Endothelial cell of umbilical vein (primary cell): ENCODE measurements at regions not wholly inside any gene's neighbourhood (a gene's known extent, or its start where the extent isn't known, plus 50 kb on each side); places are given as distances from the start of the nearest gene placed in this dataset.

Experiments
- BruUV-seq: library from RNA; stranded (reverse); fragments of 400-500 nt; replicated peaks from 2 replicates; lab custom pipeline; 2021; lab: Mats Ljungman, UMichigan
- CTCF ChIA-PET: fragments of 300-600, 350-600 bp; sonication (Branson Sonifier 250); formaldehyde crosslinking; loops from one replicate; lab custom pipeline; 2021; ENCODE audit warnings: antibody characterized with exemption, inconsistent platforms; lab: Charles Lee
- POLR2A ChIA-PET: fragments of 300-600, 350-600 bp; sonication (Branson Sonifier 250); formaldehyde crosslinking; loops from one replicate; lab custom pipeline; 2021; ENCODE audit warnings: antibody characterized with exemption, inconsistent platforms; lab: Charles Lee
- DNase-seq: peaks from one replicate; pipeline ENCODE4 v3.0.0-alpha.2; 2011; ENCODE audit warnings: low read depth, low spot score
- FAIRE-seq: peaks from 2 replicates; lab custom pipeline; 2011; peaks lifted over from hg19 to GRCh38; lab: Jason Lieb, UNC
- H2AFZ ChIP-seq: 2 replicates; pipeline ENCODE4 v1.6.0; 2012; ENCODE audit warnings: low read depth, low read length, control low read depth, inconsistent platforms
- H3K27ac ChIP-seq: 2 replicates; pipeline ENCODE4 v1.5.1; 2011; ENCODE audit warnings: low read depth, mild to moderate bottlenecking, control low read depth, low read length, moderate library complexity; ENCODE audit not compliant: insufficient read depth
- H3K27me3 ChIP-seq, 2 experiments: 2 replicates each; pipeline versions ENCODE4 v1.6.0 to v1.6.1; 2011; ENCODE audit warnings: low read length in 2 of 2, mixed read lengths in 1 of 2; ENCODE audit not compliant: control insufficient read depth in 2 of 2, insufficient read depth in 2 of 2
- H3K36me3 ChIP-seq, 2 experiments: 2 replicates in 1 of 2; 3 replicates in 1 of 2; pipeline ENCODE4 v1.5.1; 2011; ENCODE audit warnings: low read length in 2 of 2, mild to moderate bottlenecking in 1 of 2, moderate library complexity in 1 of 2; ENCODE audit not compliant: control insufficient read depth in 2 of 2, insufficient read depth in 2 of 2; ENCODE audit errors: extremely low read depth in 1 of 2
- H3K4me1 ChIP-seq: 3 replicates; pipeline ENCODE4 v1.5.1; 2011; ENCODE audit warnings: mild to moderate bottlenecking, low read length; ENCODE audit not compliant: control insufficient read depth, insufficient read depth; ENCODE audit errors: extremely low read depth
- H3K4me2 ChIP-seq: 2 replicates; pipeline ENCODE4 v1.6.1; 2011; ENCODE audit warnings: low read length, control low read depth, mixed read lengths; ENCODE audit not compliant: insufficient read depth
- H3K4me3 ChIP-seq, 3 experiments: fragments of 200-600 bp in 1 of 3; sonication (generic), shearing (Covaris generic) in 1 of 3; replicated peaks in 1 of 3; 2 replicates each; pipeline ENCODE4 v1.5.1; 2011 to 2016; ENCODE audit warnings: control low read depth in 3 of 3, low read length in 3 of 3, mild to moderate bottlenecking in 2 of 3, inconsistent platforms in 1 of 3, low read depth in 1 of 3, moderate library complexity in 1 of 3; ENCODE audit not compliant: insufficient read depth in 1 of 3
- H3K79me2 ChIP-seq: 2 replicates; pipeline ENCODE4 v1.6.0; 2012; ENCODE audit warnings: low read length, inconsistent platforms; ENCODE audit not compliant: control insufficient read depth, insufficient read depth
- H3K9ac ChIP-seq: replicated peaks from 2 replicates; pipeline ENCODE3; 2011; ENCODE audit warnings: low read length, control low read depth; ENCODE audit not compliant: insufficient read depth; ENCODE audit errors: extremely low read depth
- H3K9me1 ChIP-seq: replicated peaks from 3 replicates; pipeline ENCODE4 v1.6.0; 2011; ENCODE audit warnings: mild to moderate bottlenecking, low read length; ENCODE audit not compliant: control insufficient read depth, insufficient read depth; ENCODE audit errors: extremely low read depth
- H3K9me3 ChIP-seq: replicated peaks from 2 replicates; pipeline ENCODE4 v1.5.1; 2012; ENCODE audit warnings: low read length, inconsistent platforms; ENCODE audit not compliant: control insufficient read depth, insufficient read depth
- H4K20me1 ChIP-seq: replicated peaks from 2 replicates; pipeline ENCODE3; 2011; ENCODE audit warnings: mild to moderate bottlenecking, low read length; ENCODE audit not compliant: control insufficient read depth, insufficient read depth; ENCODE audit errors: extremely low read depth
- CTCF ChIP-seq, 2 donors: IDR thresholded peaks; 1 replicate in 1 of 2; 2 replicates in 1 of 2; pipeline ENCODE4 v1.5.1; 2011; ENCODE audit warnings: low read length in 2 of 2, mild to moderate bottlenecking in 2 of 2, moderate library complexity in 2 of 2, control low read depth in 1 of 2, inconsistent platforms in 1 of 2, low read depth in 1 of 2; ENCODE audit not compliant: insufficient read depth in 1 of 2; ENCODE audit errors: extremely low read depth in 1 of 2
- EZH2 ChIP-seq: IDR thresholded peaks from 2 replicates; pipeline ENCODE4 v1.6.1; 2012; ENCODE audit warnings: borderline replicate concordance, low read depth, mild to moderate bottlenecking, moderate library complexity, low read length, inconsistent platforms; ENCODE audit not compliant: severe bottlenecking
- JUN ChIP-seq: IDR thresholded peaks from 2 replicates; pipeline ENCODE4 v1.6.1; 2011; ENCODE audit warnings: borderline replicate concordance, low read depth; ENCODE audit not compliant: insufficient read length, insufficient read depth
- MYC ChIP-seq: IDR thresholded peaks from one replicate; pipeline ENCODE4 v1.6.1; 2011; ENCODE audit warnings: mild to moderate bottlenecking, low read depth, low read length
- POLR2A ChIP-seq: IDR thresholded peaks from 2 replicates; pipeline ENCODE4 v1.6.1; 2012; ENCODE audit warnings: low read depth, mild to moderate bottlenecking, control low read depth, low read length
- POLR2AphosphoS5 ChIP-seq: IDR thresholded peaks from 2 replicates; pipeline ENCODE4 v1.6.1; 2012; ENCODE audit warnings: low read depth, mild to moderate bottlenecking, control low read depth, low read length, moderate library complexity; ENCODE audit not compliant: insufficient read depth
- dilution Hi-C: fragments of 300-500 bp; cut with MboI; formaldehyde crosslinking; loops from one replicate; pipeline ENCODE4 v1.15.0; 2019; ENCODE audit warnings: low sequenced_read_pairs; ENCODE audit not compliant: extremely low pct_ligation_motif_present
- intact Hi-C: fragments of 100-400 bp; cut with micrococcal nuclease; formaldehyde crosslinking; loops from one replicate; pipeline ENCODE4 v1.10.0; 2022
- TF ChIP-seq, protein P1 (sequence below): IDR thresholded peaks from 2 replicates; pipeline ENCODE4 v1.6.1; 2011; ENCODE audit not compliant: insufficient read depth, insufficient read length

DNA sequence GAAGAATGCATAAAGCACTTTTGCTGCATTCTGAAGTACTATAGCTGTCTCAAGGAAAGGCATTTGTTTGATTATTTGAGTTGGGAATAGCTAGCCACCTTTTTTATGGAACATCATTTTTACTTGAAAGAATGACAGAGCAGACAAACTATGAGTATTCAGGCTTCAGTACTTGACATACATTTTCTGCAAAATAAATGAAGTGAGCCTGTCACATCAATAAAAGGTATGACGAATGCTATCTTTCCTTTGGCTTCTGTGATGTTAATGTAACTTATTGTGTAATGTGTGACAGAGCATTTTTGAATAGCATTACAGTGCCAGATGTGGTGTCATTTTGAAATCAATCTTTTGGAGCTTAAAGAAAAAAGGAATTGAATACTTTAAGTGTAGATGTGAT lies 440.3 kb upstream of the ONECUT1 start:
- H4K20me1 ChIP-seq, result no peaks in the 10 kb centered on the region
- no peaks in the 10 kb centered on the region for H3K4me1 ChIP-seq
- CTCF ChIA-PET, result interaction anchor here (0.6 kb wide), 1 partner anchor 1038 kb away, joined by 3 read pairs; no protein-coding TSS in a partner anchor
- no peak overlapping the region for H3K9ac ChIP-seq
- H3K4me3 ChIP-seq, result no peak overlapping the region
- H3K27ac ChIP-seq, result no peak overlapping the region
- H3K27me3 ChIP-seq, result no peaks in the 10 kb centered on the region
- TF ChIP-seq MYC (no peak), CTCF (IDR thresholded peaks at IDR 0.05; ENCODE audit: extremely low read depth in 1 of 2, insufficient read depth in 1 of 2, low read depth in 1 of 2, low read length in 2 of 2) (no peak), EZH2 (no peak), JUN (no peak), POLR2A (no peak), POLR2AphosphoS5 (no peak)
- TF ChIP-seq, protein P1, sequence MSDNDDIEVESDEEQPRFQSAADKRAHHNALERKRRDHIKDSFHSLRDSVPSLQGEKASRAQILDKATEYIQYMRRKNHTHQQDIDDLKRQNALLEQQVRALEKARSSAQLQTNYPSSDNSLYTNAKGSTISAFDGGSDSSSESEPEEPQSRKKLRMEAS, result no peak
- no peaks in the 10 kb centered on the region for H3K79me2 ChIP-seq
- no peak overlapping the region for H2AFZ ChIP-seq
- no peaks in the 10 kb centered on the region for H3K9me3 ChIP-seq
- no peaks in the 10 kb centered on the region for H3K36me3 ChIP-seq
- FAIRE-seq (no peak), DNase-seq (no peak)
- dilution Hi-C loops (no loop called here), intact Hi-C loops (no loop called here)
- POLR2A ChIA-PET, result interaction anchor here (0.7 kb wide), 1 partner anchor 256 kb away, joined by 5 read pairs; no protein-coding TSS in a partner anchor
- H3K9me1 ChIP-seq, result no peaks in the 10 kb centered on the region
- BruUV-seq, result no TSS peak
- no peak overlapping the region for H3K4me2 ChIP-seq
